ENCODE measurements at regions not wholly inside any gene's neighbourhood (a gene's known extent, or its start where the extent isn't known, plus 50 kb on each side); places are given as distances from the start of the nearest gene placed in this dataset.
"Not testable (repeated sequence)": the region's sequence is repeated elsewhere in the genome, so short reads cannot be mapped to it uniquely, and the experiment has no call there.

DNA sequence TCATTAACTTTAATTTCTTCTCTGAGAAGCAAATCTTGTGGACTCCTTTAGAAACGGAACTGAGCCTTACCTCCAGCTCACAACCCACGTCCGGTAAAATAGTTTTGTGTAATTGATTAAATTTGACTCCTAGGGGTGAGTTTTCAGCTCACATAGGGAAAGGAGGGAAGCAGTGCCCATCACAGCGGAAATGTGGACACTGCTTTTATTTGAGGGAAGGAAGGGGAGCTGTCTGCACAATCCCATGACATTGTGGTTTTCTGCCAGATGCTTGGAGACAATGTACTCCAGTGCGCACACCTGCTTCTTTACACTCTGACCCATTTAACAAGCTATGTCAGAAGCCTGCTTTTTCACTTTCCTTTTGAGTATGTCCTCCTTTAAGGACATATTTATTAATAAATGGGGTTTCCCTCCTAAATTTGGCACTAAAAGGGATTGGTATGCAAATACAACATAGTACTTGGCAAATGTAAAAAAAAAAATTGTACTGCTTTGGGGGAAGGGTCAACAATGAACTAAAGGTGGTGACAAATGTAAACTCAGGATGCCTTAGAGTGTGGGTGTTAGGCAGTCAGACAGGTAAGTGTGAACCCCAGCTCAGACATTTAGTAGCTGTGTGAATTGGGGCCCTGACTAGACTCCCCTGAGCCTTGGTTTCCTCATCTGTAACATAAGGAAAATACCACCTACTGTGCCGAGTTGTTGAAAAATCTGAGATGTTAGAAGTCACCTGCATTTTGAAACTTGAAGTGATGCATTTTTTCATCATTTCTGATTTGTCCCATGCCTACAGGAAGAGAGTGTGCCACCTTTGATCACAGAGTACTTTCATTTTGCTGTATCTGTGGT is 90.2 kb upstream of the KLF6 start:
- Histone ChIP-seq H3K9ac (ENCODE audit: low read depth in 1 of 2, low read length in 2 of 2) (no peak overlapping the region), H3K27ac (ENCODE audit: low read depth in 1 of 2, low read length in 2 of 2) (peak overlapping the region in 1 of 2 donors; percentile 17), H3K4me3 (ENCODE audit: low read depth in 1 of 3, low read length in 3 of 3) (no peak overlapping the region), H3K4me1 (ENCODE audit: control insufficient read depth in 4 of 4, insufficient read depth in 4 of 4, low read length in 3 of 4) (no peaks in the 10 kb centered on the region), H3K9me3 (ENCODE audit: control insufficient read depth in 4 of 4, low read length in 3 of 4) (no peaks in the 10 kb centered on the region), H3K36me3 (ENCODE audit: control insufficient read depth in 4 of 4, insufficient read depth in 3 of 4, low read depth in 1 of 4, low read length in 3 of 4) (no peaks in the 10 kb centered on the region), H3K27me3 (ENCODE audit: control insufficient read depth in 4 of 4, insufficient read depth in 4 of 4, low read length in 3 of 4) (no peaks in the 10 kb centered on the region)
- TF ChIP-seq FOXA2 (IDR thresholded peaks at IDR 0.05), result no peak
- no peak for TF ChIP-seq GABPA (IDR thresholded peaks at IDR 0.05 in 1 of 2, conservative IDR thresholded peaks at IDR 0.05 in 1 of 2)
- 66% methylated on average over 6 of the region's 6 CpGs for whole genome bisulfite sequencing
- no peak for DNase-seq (ENCODE audit: low spot score)

GRCh38 chr10:3874610-3874989 is 89.6 kb upstream of the KLF6 start:
- H3K4me3 ChIP-seq (ENCODE audit: low read depth in 1 of 3, low read length in 3 of 3); H3K27me3 ChIP-seq (ENCODE audit: control insufficient read depth in 4 of 4, insufficient read depth in 4 of 4, low read length in 3 of 4); H3K9ac ChIP-seq (ENCODE audit: low read depth in 1 of 2, low read length in 2 of 2); H3K36me3 ChIP-seq (ENCODE audit: control insufficient read depth in 4 of 4, insufficient read depth in 3 of 4, low read depth in 1 of 4, low read length in 3 of 4); DNase-seq (ENCODE audit: low spot score); H3K27ac ChIP-seq (ENCODE audit: low read depth in 1 of 2, low read length in 2 of 2); H3K4me1 ChIP-seq (ENCODE audit: control insufficient read depth in 4 of 4, insufficient read depth in 4 of 4, low read length in 3 of 4); H3K9me3 ChIP-seq (ENCODE audit: control insufficient read depth in 4 of 4, low read length in 3 of 4): not testable (repeated sequence)
- 88% methylated on average over 4 of the region's 4 CpGs for WGBS

DNA sequence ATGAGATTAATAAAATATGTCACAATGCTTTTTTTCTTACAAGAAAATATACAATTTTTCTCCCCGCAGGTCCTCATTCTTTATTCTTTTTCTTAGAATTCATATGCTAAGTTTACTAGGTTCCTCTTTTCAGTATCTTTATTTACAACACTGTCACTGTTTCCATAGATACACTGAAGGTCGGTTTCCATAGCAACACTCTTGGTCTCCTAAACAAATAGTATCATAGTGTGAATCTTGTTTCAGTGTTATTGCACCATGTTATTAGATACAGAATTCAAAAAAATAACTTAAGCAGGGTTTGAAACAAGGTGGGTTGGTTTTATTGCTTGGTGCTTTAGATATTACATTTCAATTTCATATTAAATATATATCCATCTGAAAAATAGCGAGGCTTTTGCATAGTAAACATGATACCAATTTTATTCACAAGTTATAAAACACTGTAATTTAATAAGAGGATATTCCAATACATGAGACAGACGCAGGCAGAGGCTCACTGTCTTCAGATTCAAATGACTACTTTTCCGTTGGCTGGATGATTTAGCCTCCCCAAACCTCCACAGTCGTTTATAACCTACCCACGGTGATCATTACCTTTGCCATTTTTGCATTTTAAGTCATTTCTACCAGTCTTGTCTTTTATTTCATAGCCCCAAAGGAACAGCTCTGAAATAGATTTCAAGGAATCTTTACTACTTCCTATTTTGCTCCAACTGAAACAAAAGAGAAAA is 88.9 kb upstream of the KLF6 start:
- no peaks in the 10 kb centered on the region for H3K4me1 ChIP-seq (ENCODE audit: control insufficient read depth in 4 of 4, insufficient read depth in 4 of 4, low read length in 3 of 4)
- no peaks in the 10 kb centered on the region for H3K36me3 ChIP-seq (ENCODE audit: control insufficient read depth in 4 of 4, insufficient read depth in 3 of 4, low read depth in 1 of 4, low read length in 3 of 4)
- no peak overlapping the region for H3K9ac ChIP-seq (ENCODE audit: low read depth in 1 of 2, low read length in 2 of 2)
- WGBS, result 70% methylated on average over 7 of the region's 7 CpGs
- no peak for DNase-seq (ENCODE audit: low spot score)
- no peaks in the 10 kb centered on the region for H3K27me3 ChIP-seq (ENCODE audit: control insufficient read depth in 4 of 4, insufficient read depth in 4 of 4, low read length in 3 of 4)
- no peaks in the 10 kb centered on the region for H3K9me3 ChIP-seq (ENCODE audit: control insufficient read depth in 4 of 4, low read length in 3 of 4)
- no peak overlapping the region for H3K4me3 ChIP-seq (ENCODE audit: low read depth in 1 of 3, low read length in 3 of 3)
- H3K27ac ChIP-seq (ENCODE audit: low read depth in 1 of 2, low read length in 2 of 2), result no peak overlapping the region
- no peak for TF ChIP-seq NR2F2 (IDR thresholded peaks at IDR 0.05)
- TF ChIP-seq MAX (IDR thresholded peaks at IDR 0.05), result no peak
- TF ChIP-seq EGR1 (IDR thresholded peaks at IDR 0.05; ENCODE audit: low read depth in 2 of 2), result no peak
- TF ChIP-seq FOXA2 (IDR thresholded peaks at IDR 0.05), result no peak
- no peak for TF ChIP-seq CTCF (IDR thresholded peaks at IDR 0.05; ENCODE audit: low read depth, low read length, missing input control)

GRCh38 chr10:3872712-3873329 is 87.8 kb upstream of the KLF6 start:
- Histone ChIP-seq H3K9ac (ENCODE audit: low read depth in 1 of 2, low read length in 2 of 2) (no peak overlapping the region), H3K4me1 (ENCODE audit: control insufficient read depth in 4 of 4, insufficient read depth in 4 of 4, low read length in 3 of 4) (no peaks in the 10 kb centered on the region), H3K27me3 (ENCODE audit: control insufficient read depth in 4 of 4, insufficient read depth in 4 of 4, low read length in 3 of 4) (no peaks in the 10 kb centered on the region), H3K27ac (ENCODE audit: low read depth in 1 of 2, low read length in 2 of 2) (no peak overlapping the region), H3K4me3 (ENCODE audit: low read depth in 1 of 3, low read length in 3 of 3) (no peak overlapping the region), H3K9me3 (ENCODE audit: control insufficient read depth in 4 of 4, low read length in 3 of 4) (no peaks in the 10 kb centered on the region), H3K36me3 (ENCODE audit: control insufficient read depth in 4 of 4, insufficient read depth in 3 of 4, low read depth in 1 of 4, low read length in 3 of 4) (no peaks in the 10 kb centered on the region)
- DNase-seq (ENCODE audit: low spot score), result no peak
- WGBS, result 90% methylated on average over 12 of the region's 12 CpGs
- TF ChIP-seq GABPA (IDR thresholded peaks at IDR 0.05 in 1 of 2, conservative IDR thresholded peaks at IDR 0.05 in 1 of 2) (no peak), FOXA2 (IDR thresholded peaks at IDR 0.05) (no peak), EGR1 (IDR thresholded peaks at IDR 0.05; ENCODE audit: low read depth in 2 of 2) (no peak), ATF3 (IDR thresholded peaks at IDR 0.05) (no peak), FOXA1 (IDR thresholded peaks at IDR 0.05) (no peak), REST (IDR thresholded peaks at IDR 0.05) (no peak), YY1 (IDR thresholded peaks at IDR 0.05) (no peak), NR2F2 (IDR thresholded peaks at IDR 0.05) (no peak)
- TF ChIP-seq, protein P1, sequence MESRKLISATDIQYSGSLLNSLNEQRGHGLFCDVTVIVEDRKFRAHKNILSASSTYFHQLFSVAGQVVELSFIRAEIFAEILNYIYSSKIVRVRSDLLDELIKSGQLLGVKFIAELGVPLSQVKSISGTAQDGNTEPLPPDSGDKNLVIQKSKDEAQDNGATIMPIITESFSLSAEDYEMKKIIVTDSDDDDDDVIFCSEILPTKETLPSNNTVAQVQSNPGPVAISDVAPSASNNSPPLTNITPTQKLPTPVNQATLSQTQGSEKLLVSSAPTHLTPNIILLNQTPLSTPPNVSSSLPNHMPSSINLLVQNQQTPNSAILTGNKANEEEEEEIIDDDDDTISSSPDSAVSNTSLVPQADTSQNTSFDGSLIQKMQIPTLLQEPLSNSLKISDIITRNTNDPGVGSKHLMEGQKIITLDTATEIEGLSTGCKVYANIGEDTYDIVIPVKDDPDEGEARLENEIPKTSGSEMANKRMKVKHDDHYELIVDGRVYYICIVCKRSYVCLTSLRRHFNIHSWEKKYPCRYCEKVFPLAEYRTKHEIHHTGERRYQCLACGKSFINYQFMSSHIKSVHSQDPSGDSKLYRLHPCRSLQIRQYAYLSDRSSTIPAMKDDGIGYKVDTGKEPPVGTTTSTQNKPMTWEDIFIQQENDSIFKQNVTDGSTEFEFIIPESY (IDR thresholded peaks at IDR 0.05), result no peak

Measured in liver (tissue), 8 donors.